ENCODE measurements at regions not wholly inside any gene's neighbourhood (a gene's known extent, or its start where the extent isn't known, plus 50 kb on each side); places are given as distances from the start of the nearest gene placed in this dataset.

DNA sequence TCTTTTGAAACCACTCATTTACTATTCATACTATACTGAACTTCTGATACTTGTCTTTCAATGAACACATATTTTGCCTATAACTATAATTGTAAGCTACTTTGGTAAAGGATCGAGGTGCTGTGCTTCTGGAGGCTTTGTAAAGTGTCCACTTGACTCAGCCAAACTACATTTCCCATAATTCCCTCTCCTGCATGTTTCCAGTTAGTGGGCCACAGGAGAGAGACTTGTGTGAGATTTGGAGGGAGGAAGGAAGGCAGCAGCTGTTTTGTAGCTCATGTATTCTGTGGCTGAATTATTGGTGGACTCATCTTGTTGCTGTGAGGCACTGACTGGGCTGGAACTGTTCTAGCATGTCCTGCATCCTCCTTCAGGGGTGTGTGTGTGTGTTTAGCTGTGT lies 328.8 kb downstream of the ARL6IP6 start:
- Histone ChIP-seq H3K4me3 (ENCODE audit: low read length) (no peak overlapping the region), H3K4me1 (ENCODE audit: control insufficient read depth, low read length) (no peaks in the 10 kb centered on the region), H3K36me3 (ENCODE audit: control insufficient read depth, low read length) (no peaks in the 10 kb centered on the region), H3K4me2 (ENCODE audit: low read length) (no peak overlapping the region), H3K27ac (ENCODE audit: low read depth, low read length) (no peak overlapping the region), H3F3A (ENCODE audit: control insufficient read depth, insufficient read depth) (no peaks in the 10 kb centered on the region), H3K9me2 (replicated peaks; ENCODE audit: control insufficient read depth, low read length) (no peaks in the 10 kb centered on the region), H3K9me3 (ENCODE audit: control insufficient read depth, insufficient read depth, low read length) (no peaks in the 10 kb centered on the region), H3K27me3 (ENCODE audit: control insufficient read depth, low read length) (no peaks in the 10 kb centered on the region), H3K79me2 (ENCODE audit: control insufficient read depth, low read length) (no peaks in the 10 kb centered on the region), H4K20me1 (ENCODE audit: control insufficient read depth, insufficient read depth, low read depth, low read length) (no peaks in the 10 kb centered on the region)
- TF ChIP-seq, protein P1, sequence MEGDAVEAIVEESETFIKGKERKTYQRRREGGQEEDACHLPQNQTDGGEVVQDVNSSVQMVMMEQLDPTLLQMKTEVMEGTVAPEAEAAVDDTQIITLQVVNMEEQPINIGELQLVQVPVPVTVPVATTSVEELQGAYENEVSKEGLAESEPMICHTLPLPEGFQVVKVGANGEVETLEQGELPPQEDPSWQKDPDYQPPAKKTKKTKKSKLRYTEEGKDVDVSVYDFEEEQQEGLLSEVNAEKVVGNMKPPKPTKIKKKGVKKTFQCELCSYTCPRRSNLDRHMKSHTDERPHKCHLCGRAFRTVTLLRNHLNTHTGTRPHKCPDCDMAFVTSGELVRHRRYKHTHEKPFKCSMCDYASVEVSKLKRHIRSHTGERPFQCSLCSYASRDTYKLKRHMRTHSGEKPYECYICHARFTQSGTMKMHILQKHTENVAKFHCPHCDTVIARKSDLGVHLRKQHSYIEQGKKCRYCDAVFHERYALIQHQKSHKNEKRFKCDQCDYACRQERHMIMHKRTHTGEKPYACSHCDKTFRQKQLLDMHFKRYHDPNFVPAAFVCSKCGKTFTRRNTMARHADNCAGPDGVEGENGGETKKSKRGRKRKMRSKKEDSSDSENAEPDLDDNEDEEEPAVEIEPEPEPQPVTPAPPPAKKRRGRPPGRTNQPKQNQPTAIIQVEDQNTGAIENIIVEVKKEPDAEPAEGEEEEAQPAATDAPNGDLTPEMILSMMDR (IDR thresholded peaks at IDR 0.05; ENCODE audit: low read depth, low read length, poor library complexity, severe bottlenecking), result no peak
- TF ChIP-seq EZH2phosphoT487 (IDR thresholded peaks at IDR 0.05; ENCODE audit: borderline replicate concordance, low read length), result no peak

- no peak for TF ChIP-seq EZH2phosphoT487 (IDR thresholded peaks at IDR 0.05; ENCODE audit: borderline replicate concordance, low read length)
- H3K27me3 ChIP-seq (ENCODE audit: control insufficient read depth, low read length), result no peaks in the 10 kb centered on the region
- no peak overlapping the region for H3K27ac ChIP-seq (ENCODE audit: low read depth, low read length)
- H3K79me2 ChIP-seq (ENCODE audit: control insufficient read depth, low read length), result no peaks in the 10 kb centered on the region
- H3K4me2 ChIP-seq (ENCODE audit: low read length), result no peak overlapping the region
- no peaks in the 10 kb centered on the region for H3K36me3 ChIP-seq (ENCODE audit: control insufficient read depth, low read length)
- H3F3A ChIP-seq (ENCODE audit: control insufficient read depth, insufficient read depth), result no peaks in the 10 kb centered on the region
- no peaks in the 10 kb centered on the region for H3K9me2 ChIP-seq (replicated peaks; ENCODE audit: control insufficient read depth, low read length)
- no peak overlapping the region for H3K4me3 ChIP-seq (ENCODE audit: low read length)
- H3K4me1 ChIP-seq (ENCODE audit: control insufficient read depth, low read length), result no peaks in the 10 kb centered on the region
- H4K20me1 ChIP-seq (ENCODE audit: control insufficient read depth, insufficient read depth, low read depth, low read length), result no peaks in the 10 kb centered on the region
- no peaks in the 10 kb centered on the region for H3K9me3 ChIP-seq (ENCODE audit: control insufficient read depth, insufficient read depth, low read length)
Measured at GRCh38 chr2:153043385-153043784, 325.0 kb downstream of the ARL6IP6 start.

DNA sequence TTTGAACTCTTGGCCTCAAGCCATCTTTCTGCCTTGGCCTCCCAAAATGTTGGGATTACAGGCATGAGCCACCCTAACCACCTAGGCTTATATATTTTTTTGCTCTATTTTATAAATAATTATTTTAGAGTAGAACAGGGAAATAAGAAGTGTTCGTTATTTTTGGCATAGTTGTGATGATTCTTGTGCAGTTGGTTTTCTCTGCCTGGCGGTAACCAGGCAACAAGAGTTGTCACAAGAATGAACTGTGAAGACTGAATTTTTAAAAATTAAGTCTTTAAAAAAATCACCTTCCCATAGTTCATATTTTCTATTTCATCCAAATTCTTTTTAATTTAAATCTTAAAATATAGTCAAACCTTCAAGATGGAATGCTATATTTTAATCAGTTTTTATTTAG lies 310.2 kb downstream of the ARL6IP6 start:
- H3K9me2 ChIP-seq (replicated peaks; ENCODE audit: control insufficient read depth, low read length), result no peaks in the 10 kb centered on the region
- no peaks in the 10 kb centered on the region for H3K9me3 ChIP-seq (ENCODE audit: control insufficient read depth, insufficient read depth, low read length)
- no peaks in the 10 kb centered on the region for H3K4me1 ChIP-seq (ENCODE audit: control insufficient read depth, low read length)
- H3K79me2 ChIP-seq (ENCODE audit: control insufficient read depth, low read length), result no peaks in the 10 kb centered on the region
- no peak overlapping the region for H3K4me3 ChIP-seq (ENCODE audit: low read length)
- TF ChIP-seq, protein P1 (IDR thresholded peaks at IDR 0.05; ENCODE audit: low read depth, low read length, poor library complexity, severe bottlenecking), result no peak
- no peak for TF ChIP-seq EZH2phosphoT487 (IDR thresholded peaks at IDR 0.05; ENCODE audit: borderline replicate concordance, low read length)
- no peaks in the 10 kb centered on the region for H3F3A ChIP-seq (ENCODE audit: control insufficient read depth, insufficient read depth)
- no peaks in the 10 kb centered on the region for H3K36me3 ChIP-seq (ENCODE audit: control insufficient read depth, low read length)
- no peak overlapping the region for H3K4me2 ChIP-seq (ENCODE audit: low read length)
- H3K27ac ChIP-seq (ENCODE audit: low read depth, low read length), result no peak overlapping the region
- no peaks in the 10 kb centered on the region for H3K27me3 ChIP-seq (ENCODE audit: control insufficient read depth, low read length)
- H4K20me1 ChIP-seq (ENCODE audit: control insufficient read depth, insufficient read depth, low read depth, low read length), result no peaks in the 10 kb centered on the region

- Histone ChIP-seq H3K27ac (ENCODE audit: low read depth, low read length) (no peak overlapping the region), H3K4me3 (ENCODE audit: low read length) (no peak overlapping the region), H3K27me3 (ENCODE audit: control insufficient read depth, low read length) (no peaks in the 10 kb centered on the region), H3K79me2 (ENCODE audit: control insufficient read depth, low read length) (no peaks in the 10 kb centered on the region), H3K9me3 (ENCODE audit: control insufficient read depth, insufficient read depth, low read length) (no peaks in the 10 kb centered on the region), H4K20me1 (ENCODE audit: control insufficient read depth, insufficient read depth, low read depth, low read length) (no peaks in the 10 kb centered on the region), H3K4me2 (ENCODE audit: low read length) (no peak overlapping the region), H3K36me3 (ENCODE audit: control insufficient read depth, low read length) (no peaks in the 10 kb centered on the region), H3K4me1 (ENCODE audit: control insufficient read depth, low read length) (no peaks in the 10 kb centered on the region), H3F3A (ENCODE audit: control insufficient read depth, insufficient read depth) (no peaks in the 10 kb centered on the region), H3K9me2 (replicated peaks; ENCODE audit: control insufficient read depth, low read length) (no peaks in the 10 kb centered on the region)
- TF ChIP-seq, protein P1 (IDR thresholded peaks at IDR 0.05; ENCODE audit: low read depth, low read length, poor library complexity, severe bottlenecking), result no peak
- TF ChIP-seq EZH2phosphoT487 (IDR thresholded peaks at IDR 0.05; ENCODE audit: borderline replicate concordance, low read length), result no peak
Measured at GRCh38 chr2:153027533-153027932, 309.1 kb downstream of the ARL6IP6 start.

Data from DOHH2 (cell line).